Suppressor macrophage (primary cell): ENCODE measurements at regions not wholly inside any gene's neighbourhood (a gene's known extent, or its start where the extent isn't known, plus 50 kb on each side); places are given as distances from the start of the nearest gene placed in this dataset.
A peak's percentile ranks its signal among the peaks of the same experiment; 100 is the strongest.
"Not testable (repeated sequence)": the region's sequence is repeated elsewhere in the genome, so short reads cannot be mapped to it uniquely, and the experiment has no call there.

Experiments used
- DNase-seq, 4 experiments: peaks; one replicate each; pipeline ENCODE4 v3.0.0-alpha.2; 2020 to 2022

DNA sequence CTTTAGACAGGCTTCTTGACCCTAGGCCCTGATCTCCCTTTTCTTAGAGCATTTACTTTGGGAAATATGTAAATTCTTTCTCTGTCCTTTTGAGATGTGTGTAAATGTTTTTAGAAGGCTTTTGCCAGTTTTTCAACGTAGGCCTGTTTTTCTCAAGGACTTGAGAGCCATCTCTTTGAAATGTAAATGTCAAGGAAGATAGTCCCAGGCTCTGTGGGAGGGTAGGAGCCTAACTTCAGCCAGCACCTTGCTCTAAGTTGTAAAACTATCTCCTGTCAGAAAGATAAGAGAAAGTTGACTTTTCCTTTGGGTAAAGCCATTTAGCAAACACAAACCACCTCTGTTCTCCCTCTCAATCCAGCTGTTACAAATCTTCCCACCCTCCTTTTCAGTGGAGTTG is 219.8 kb downstream of the RPS29 start:
- no peak for DNase-seq

- no peak for DNase-seq
Measured at GRCh38 chr14:49364752-49365117, 221.4 kb downstream of the RPS29 start.

DNA sequence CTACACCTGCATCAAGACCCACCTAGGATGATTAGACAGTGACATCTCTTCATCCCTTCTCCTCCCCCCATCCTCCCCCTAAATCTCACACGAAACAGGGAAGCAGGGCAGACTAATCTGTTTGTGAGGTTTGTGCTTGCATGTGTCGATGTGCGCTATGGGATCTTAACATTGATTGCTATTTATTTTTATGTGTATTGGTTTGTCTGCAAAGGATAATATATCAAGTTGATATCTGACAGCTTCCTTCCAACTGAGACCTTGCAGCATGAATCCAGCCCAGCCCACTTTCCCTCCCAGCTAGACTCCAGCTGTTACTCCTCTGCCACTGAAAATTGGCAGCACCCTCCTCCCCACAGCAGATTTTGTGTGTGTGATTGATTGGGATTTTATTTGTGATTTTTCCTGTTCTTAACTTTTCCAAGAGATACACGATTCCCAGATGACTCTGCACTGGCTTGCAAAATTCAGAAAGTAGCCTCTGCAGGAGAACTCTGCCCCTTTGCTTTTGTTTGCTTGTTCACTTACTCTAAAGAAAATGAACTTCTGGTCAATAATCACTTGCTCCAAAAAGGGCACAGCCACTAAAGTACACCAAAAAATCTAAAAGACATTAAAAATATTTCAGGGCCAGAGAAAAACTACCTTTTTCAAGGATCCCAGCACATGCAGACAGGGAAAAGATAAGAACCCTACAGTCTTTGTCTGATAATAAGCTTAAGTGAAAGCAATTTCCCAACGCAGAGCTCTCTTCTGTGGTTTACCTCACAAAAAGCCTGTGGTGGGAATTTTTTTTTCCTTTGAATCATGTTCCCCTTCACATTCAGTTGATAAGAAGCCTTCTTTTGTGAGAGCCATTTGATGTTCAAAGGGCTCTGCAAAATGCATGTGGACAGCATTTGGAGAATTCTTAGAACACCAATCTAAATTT is 222.1 kb downstream of the RPS29 start:
- no peak for DNase-seq

DNA sequence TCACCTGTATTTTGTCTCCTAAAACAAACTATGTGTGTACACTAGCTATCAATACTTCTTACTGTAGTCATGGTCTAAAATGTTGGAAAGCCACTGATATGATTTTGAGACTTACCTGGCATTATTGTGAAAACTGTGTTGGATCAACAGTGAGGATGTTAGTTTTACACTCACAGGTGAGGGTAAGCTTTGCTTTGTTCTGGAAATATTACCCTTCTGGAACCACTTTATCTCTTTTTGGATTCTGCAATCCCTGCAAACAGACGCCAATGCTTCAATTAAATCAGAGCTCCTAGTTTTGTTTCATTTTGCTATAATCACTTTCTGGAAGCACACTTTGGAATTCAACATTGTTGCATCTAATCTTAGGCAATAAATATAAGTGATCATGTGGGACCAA is 223.3 kb downstream of the RPS29 start:
- DNase-seq = no peak

DNA sequence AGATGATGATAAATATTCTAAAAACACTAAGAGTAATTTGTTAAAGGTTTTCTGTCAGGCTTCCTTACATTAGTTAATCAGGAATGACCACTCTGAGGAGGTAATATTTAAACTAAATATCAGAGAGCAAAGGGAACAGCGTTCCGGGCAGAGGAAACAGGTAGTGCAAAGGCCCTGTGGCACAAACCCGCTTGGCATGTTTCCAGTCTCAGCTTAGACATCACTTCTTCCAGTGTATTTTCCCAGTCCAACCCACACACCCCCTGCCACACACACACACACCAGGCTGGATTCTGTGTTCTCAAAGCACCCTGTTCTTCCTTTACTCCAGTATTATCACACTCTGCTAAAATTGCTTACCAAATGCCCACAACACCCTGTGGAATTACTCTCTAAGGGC is 247.1 kb downstream of the RPS29 start:
- DNase-seq = no peak

- no peak for DNase-seq
Measured at GRCh38 chr14:49319810-49320209, 266.4 kb downstream of the RPS29 start.

DNA sequence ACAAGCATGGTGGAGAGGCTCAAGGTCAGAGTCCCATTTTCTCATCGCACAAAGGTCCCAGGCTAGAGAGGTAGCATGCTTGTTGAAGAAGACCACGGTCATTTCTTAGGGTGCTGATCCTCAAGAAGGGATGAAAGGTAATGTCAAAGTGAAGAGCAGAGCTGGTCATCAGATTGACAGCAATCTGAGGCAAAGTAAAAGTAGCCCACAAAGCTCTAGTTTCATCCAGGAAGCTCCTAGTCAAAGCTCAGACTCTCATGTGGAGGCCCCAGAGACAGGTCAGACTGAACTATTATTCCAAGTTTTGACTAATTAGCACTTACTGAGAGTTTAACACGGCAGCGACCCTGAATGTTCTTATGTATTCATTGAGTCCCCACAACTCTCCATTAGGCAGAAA is 270.6 kb downstream of the RPS29 start:
- DNase-seq = no peak

GRCh38 chr14:49314737-49315136 is 271.4 kb downstream of the RPS29 start:
- no peak for DNase-seq

- DNase-seq = no peak
Measured at GRCh38 chr14:49313108-49313507, 273.1 kb downstream of the RPS29 start.

DNA sequence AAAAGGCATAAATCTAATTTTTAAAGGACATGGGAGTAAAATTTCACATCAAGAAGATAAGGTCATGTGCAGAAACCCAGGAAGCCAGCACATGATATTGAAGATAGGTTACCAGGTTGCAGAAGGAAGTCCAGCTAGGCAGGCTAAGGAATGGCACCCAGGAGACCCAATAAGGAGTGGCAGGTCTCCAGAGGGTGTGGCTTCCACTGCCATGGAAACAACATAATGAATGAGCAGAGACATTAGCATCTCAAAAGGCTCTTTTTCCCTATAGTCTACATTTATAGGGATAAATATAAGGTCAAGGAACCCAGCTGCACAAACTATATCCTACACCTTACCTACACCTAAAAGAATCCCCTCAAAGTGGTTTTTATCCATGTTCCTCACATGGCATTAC is 275.9 kb downstream of the RPS29 start:
- no peak for DNase-seq

DNA sequence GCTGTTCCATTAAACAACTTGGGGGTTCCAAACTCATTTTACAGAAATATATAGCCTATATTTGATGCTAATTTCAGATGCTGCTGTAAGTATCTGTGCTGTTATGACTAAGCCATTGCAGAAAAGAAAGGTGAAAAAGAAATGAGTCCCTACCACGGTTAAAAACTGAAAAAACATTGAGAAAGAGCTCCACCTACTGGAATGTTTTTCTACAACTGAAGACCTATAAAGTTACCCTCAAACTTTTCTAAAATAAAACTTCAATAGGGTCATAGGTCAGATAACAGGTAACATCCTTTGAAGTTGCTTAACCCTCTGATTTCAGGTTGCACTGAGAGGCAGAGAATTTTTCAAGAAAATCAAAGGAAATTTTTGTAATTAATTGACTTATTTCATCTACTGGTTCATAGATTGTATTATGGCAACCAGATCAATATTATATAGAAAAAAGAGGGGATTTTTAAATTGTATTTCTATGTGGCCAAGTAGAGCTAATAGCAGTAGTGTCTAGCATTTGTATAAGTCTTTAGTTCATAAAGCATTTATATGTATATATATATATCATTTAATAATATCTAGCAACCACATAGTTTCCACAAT is 279.9 kb downstream of the RPS29 start:
- DNase-seq = peak in 2 of 4 experiments; percentile 3 to 9

- DNase-seq = peak in 2 of 4 experiments; percentile 2 to 23
Measured at GRCh38 chr14:49303946-49304516, 282.1 kb downstream of the RPS29 start.

- no peak for DNase-seq
Measured at GRCh38 chr14:49297102-49297501, 289.1 kb downstream of the RPS29 start.

- DNase-seq = no peak
Measured at GRCh38 chr14:49294621-49295148, 291.5 kb downstream of the RPS29 start.

DNA sequence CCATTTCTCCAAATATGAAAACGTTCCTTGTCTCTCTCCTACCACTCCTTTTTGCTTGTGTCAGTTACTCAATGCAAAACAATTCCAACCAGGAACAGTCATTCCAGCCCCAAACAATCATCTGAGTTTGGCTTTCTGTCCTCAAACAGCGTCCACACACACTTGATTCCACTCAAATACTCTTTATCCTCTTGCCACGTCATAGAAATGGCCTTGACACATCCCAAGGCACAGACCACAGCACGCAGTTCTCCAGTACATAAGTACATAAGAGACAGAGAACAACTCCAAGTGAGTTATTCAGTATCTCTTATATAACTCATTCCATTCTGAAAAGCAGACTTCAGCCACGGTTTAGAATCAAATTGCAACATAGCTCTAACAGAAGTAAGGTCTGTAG is 299.2 kb downstream of the RPS29 start:
- DNase-seq = no peak

- no peak for DNase-seq
Measured at GRCh38 chr14:49286257-49286983, 299.8 kb downstream of the RPS29 start.

- no peak for DNase-seq
Measured at GRCh38 chr14:49280566-49280965, 305.6 kb downstream of the RPS29 start.

DNA sequence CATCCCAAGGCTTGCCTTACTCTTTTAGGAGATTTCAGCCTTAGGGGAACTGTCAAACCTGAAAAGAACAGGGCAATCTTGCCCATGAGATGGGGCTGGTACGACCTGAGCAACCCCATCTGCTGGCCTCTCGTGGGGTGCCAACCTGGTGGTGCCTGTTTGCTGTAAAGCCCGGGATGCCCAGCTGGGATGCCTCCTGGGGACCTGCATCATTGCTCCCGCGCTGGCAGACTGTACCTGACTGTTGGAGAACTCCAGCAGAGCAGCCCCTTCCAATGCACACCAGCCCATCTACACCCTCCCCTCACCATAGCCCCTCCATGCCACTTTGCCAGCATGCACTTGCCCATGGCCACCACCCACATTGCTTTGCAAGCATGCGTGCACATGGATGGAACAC is 335.7 kb downstream of the RPS29 start:
- no peak for DNase-seq

DNA sequence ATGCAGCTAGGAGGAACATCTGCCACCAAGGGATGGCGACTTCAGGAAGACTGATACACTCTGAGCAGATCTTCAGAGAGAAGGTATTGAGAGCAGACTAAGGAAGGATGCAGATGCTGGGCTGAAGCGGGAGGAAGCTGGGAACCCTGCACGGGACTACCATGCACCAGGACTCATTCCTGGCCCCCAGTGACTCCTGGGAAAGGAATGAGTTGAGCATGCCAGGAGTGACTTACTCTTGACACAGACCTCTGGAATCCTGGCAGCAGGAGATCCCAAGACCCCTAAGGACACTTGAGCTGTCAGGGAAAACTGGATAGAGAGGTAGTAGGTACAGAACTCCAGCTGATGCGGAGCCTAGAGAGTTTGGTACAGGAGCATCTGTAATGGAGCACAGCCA is 336.1 kb downstream of the RPS29 start:
- no peak for DNase-seq

DNA sequence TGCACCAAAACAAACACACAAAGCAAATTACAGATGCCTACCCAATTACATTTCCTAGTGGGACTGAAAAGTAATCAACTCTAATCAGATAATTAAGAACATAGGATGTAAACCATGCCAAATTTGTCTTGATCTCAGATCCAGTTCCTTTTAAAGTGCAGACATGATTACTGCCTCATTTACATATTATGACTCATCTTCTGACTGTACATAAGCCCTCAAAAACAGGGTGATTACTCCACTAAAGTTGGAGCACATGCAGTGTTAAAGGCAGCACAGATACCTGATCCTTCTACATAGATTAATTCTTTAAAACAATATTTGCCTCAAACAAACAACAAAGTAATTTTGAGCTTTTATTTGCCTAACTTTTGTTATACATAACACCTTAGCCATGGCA is 337.2 kb downstream of the RPS29 start:
- no peak for DNase-seq

DNA sequence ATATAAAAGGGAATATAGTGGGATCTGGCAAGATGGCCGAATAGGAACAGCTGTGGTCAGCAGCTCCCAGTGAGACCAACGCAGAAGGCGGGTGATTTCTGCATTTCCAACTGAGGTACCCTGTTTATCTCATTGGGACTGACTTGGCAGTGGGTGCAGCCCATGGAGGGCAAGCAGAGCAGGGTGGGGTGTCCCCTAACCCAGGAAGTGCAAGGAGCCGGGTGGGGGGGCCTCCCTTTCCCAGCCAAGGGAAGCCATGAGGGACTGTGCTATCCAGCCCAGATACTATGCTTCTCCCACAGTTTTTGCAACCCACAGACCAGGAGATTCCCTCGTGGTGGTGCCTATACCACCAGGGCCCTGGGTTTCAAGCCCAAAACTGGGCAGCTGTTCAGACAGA is 342.4 kb downstream of the RPS29 start:
- not testable (repeated sequence) for DNase-seq

DNA sequence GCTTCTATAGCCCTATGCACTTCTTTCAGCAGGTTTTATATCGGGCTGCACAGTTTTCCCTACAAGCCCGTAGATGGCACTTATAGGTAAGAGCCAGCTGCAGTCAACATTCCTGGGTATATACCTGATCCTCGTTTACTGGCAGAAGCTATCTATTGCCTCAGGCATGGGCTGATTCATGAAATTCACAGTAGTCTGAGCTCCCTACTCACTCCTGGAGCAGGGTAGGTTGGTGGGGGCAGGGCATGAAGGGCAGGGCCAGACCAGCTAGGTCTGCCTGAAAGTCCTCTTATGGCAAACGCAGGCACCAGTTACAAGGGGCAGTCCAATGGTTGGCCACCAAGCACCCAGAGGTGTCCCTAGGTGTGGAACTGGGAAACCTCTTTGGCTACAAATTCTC is 345.8 kb downstream of the RPS29 start:
- no peak for DNase-seq

DNA sequence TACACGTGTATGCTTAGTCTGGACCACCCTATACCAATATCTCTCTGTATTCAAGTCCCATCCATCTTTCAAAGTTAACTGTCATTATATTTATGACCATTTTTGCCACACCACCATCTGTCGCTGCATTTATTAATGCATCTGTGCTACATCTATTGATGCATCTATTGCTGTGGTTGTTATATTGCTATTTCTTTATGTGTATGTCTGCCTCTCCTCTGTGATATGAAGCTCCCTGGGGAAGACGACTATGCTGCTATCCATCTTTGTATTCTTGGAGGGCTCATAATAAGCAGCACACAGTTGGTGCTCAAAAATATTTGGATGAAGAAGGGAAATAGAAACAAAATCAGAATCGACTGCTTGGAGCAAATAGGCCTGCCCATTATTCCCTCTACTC is 357.6 kb downstream of the RPS29 start:
- no peak for DNase-seq
